Adrenal gland (tissue), 9 donors: ENCODE measurements at regions not wholly inside any gene's neighbourhood (a gene's known extent, or its start where the extent isn't known, plus 50 kb on each side); places are given as distances from the start of the nearest gene placed in this dataset.

Experiments
- DNase-seq, 7 donors: peaks; one replicate each; pipeline ENCODE4 v3.0.0-alpha.2; 2019 to 2020
- H3K27ac ChIP-seq, 5 donors: fragments of 200-600 bp; sonication (generic) in 4 of 5; 1 replicate in 3 of 5; 2 replicates in 2 of 5; pipeline versions ENCODE4 v1.5.1 to v1.8.0; 2016 to 2020; ENCODE audit warnings: mild to moderate bottlenecking in 1 of 5
- H3K27me3 ChIP-seq: fragments of 200-600 bp; 2 replicates; pipeline ENCODE4 v1.8.0; 2021
- H3K36me3 ChIP-seq, 2 donors: fragments of 200-600 bp; replicated peaks in 1 of 2; 1 replicate in 1 of 2; 2 replicates in 1 of 2; pipeline versions ENCODE4 v1.5.1 to v1.8.0; 2018 to 2022
- H3K4me1 ChIP-seq, 2 donors: fragments of 200-600 bp; replicated peaks in 1 of 2; 1 replicate in 1 of 2; 2 replicates in 1 of 2; pipeline versions ENCODE4 v1.5.1 to v1.8.0; 2018 to 2021
- H3K4me3 ChIP-seq, 4 donors: fragments of 200-600 bp; sonication (generic) in 3 of 4; one replicate each; pipeline ENCODE4 v1.5.1; 2016 to 2018
- H3K9me3 ChIP-seq, 3 donors: fragments of 200-600 bp; sonication (generic) in 1 of 3; replicated peaks in 1 of 3; 1 replicate in 2 of 3; 2 replicates in 1 of 3; pipeline versions ENCODE4 v1.5.1 to v1.8.0; 2016 to 2021
- POLR2A ChIP-seq, 2 donors: fragments of 450-650 bp; IDR thresholded peaks; one replicate each; pipeline ENCODE4 v1.6.1; 2017; ENCODE audit warnings: antibody characterized with exemption in 2 of 2, mild to moderate bottlenecking in 2 of 2, moderate library complexity in 1 of 2
- WGBS, 4 donors: extraction: QIAGEN DNeasy Blood & Tissue Kit in 2 of 4; methylation state at CpG; one replicate each; pipeline versions ENCODE4 v1.1.5 to v1.1.7; 2013 to 2017; 5-methylcytosine and 5-hydroxymethylcytosine counted together
- intact Hi-C, 2 donors: fragments of 100-400 bp; cut with DNase I; formaldehyde crosslinking; loops; one replicate each; pipeline versions ENCODE4 v1.14.1 to v1.15.0; 2022 to 2023
- TF ChIP-seq, protein P1 (sequence below), 6 experiments: fragments of 450-650 bp in 4 of 6; fragments of 200-600 bp in 2 of 6; sonication (generic) in 1 of 6; IDR thresholded peaks; 1 replicate in 5 of 6; 2 replicates in 1 of 6; pipeline versions ENCODE4 v1.5.1 to v1.8.0; 2016 to 2021; ENCODE audit warnings: antibody characterized with exemption in 6 of 6, mild to moderate bottlenecking in 2 of 6, moderate library complexity in 1 of 6
- donor health status: healthy with polysubstance abuse.
- donor health status: Bipolar disorder and iron deficiency.
- donor health status: DM: yes; HTN: yes; CAD: no.
- donor health status: DM: no; HTN: no; CAD: no.
- donor health status: DM: no; HTN: no; CAD: no.

DNA sequence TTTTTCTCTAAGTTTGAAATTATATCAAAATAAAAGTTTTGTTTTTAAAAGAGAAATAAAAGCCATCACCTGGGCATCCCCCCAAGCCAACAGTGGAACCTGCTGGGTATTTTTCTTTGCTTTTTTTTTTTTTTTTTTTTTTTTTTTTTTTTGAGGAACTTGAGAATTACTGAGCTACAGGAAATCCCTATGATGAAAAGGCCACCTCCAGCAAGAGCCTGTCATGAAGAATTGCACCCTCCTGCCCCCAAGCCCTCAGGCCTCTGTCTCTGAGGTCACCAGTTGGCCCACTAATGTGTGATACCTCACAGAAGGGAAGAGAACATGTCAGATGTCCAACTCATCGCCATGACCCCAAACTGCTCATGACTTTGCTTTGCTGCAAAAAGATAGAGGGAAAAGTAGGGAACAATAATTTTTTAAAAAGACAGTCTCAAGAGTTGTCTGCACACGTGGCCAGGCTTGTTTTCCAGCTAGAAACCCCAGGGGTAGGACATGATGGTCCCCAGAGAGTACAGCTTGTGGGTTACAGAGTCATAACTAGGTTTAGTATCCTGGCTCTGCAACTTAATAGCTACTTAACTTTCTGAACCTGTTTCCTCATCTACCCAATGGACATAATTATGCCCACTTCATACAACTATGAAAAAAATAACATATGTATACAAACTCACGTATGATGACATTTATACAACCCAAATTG, 124.3 kb upstream of the EGLN3 start:
- WGBS, 4 donors, result 49 to 54% (median 50%) methylated on average over 3 of the region's 3 CpGs
- no peak for DNase-seq
- no peak for TF ChIP-seq POLR2A (IDR thresholded peaks at IDR 0.05)
- TF ChIP-seq, protein P1, sequence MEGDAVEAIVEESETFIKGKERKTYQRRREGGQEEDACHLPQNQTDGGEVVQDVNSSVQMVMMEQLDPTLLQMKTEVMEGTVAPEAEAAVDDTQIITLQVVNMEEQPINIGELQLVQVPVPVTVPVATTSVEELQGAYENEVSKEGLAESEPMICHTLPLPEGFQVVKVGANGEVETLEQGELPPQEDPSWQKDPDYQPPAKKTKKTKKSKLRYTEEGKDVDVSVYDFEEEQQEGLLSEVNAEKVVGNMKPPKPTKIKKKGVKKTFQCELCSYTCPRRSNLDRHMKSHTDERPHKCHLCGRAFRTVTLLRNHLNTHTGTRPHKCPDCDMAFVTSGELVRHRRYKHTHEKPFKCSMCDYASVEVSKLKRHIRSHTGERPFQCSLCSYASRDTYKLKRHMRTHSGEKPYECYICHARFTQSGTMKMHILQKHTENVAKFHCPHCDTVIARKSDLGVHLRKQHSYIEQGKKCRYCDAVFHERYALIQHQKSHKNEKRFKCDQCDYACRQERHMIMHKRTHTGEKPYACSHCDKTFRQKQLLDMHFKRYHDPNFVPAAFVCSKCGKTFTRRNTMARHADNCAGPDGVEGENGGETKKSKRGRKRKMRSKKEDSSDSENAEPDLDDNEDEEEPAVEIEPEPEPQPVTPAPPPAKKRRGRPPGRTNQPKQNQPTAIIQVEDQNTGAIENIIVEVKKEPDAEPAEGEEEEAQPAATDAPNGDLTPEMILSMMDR (IDR thresholded peaks at IDR 0.05), result no peak
- Histone ChIP-seq H3K4me3 (no peak overlapping the region), H3K27ac (no peak overlapping the region), H3K9me3 (no peaks in the 10 kb centered on the region), H3K36me3 (no peaks in the 10 kb centered on the region), H3K27me3 (no peaks in the 10 kb centered on the region), H3K4me1 (no peaks in the 10 kb centered on the region)
- intact Hi-C loops, result no loop called here

DNA sequence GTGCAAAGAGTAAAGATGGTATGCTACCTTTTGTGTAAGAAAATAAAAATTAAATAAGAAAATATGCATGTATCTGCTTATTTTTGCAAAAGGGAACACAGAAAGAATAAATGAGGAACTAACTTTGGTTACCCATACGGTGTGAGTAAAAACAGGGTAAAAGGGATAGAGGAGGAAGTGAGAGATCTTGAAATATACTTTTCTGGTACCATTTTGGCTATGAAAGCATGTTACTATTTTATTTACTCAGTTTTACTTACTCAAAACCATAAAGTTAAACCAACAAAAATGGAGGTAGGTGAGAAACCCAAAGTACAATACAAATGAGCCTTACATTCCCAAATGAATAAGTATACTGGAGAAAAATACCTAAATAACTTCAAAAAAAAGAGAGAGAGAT, 122.0 kb upstream of the EGLN3 start:
- H3K4me1 ChIP-seq, result no peaks in the 10 kb centered on the region
- H3K27ac ChIP-seq, result no peak overlapping the region
- intact Hi-C loops, result no loop called here
- 73 to 83% (median 78%) methylated on average over 1 of the region's 1 CpG for WGBS, 4 donors
- H3K9me3 ChIP-seq, result no peaks in the 10 kb centered on the region
- no peaks in the 10 kb centered on the region for H3K27me3 ChIP-seq
- TF ChIP-seq POLR2A (IDR thresholded peaks at IDR 0.05), result no peak
- TF ChIP-seq, protein P1 (IDR thresholded peaks at IDR 0.05), result no peak
- no peak overlapping the region for H3K4me3 ChIP-seq
- no peaks in the 10 kb centered on the region for H3K36me3 ChIP-seq
- no peak for DNase-seq

DNA sequence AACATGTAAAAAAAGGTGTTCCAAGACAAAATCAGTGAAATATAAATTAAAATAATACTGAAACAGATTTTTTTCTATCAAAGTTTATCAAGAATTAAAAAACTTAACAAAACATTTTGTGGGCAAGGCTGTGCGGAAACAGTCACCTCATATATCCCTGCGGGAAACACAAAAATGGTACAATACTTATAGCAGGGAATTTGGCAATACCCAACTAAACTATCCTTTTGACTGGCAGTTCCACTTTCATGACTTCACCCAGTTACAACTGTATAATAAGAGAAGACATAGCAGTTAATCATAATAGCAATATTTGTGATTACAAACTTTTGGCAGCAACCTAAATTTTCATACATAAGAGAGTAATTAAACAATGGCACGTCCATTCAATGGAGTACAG, 121.5 kb upstream of the EGLN3 start:
- H3K9me3 ChIP-seq, result no peaks in the 10 kb centered on the region
- intact Hi-C loops, result no loop called here
- DNase-seq, result no peak
- H3K36me3 ChIP-seq, result no peaks in the 10 kb centered on the region
- no peak overlapping the region for H3K4me3 ChIP-seq
- TF ChIP-seq, protein P1 (IDR thresholded peaks at IDR 0.05), result no peak
- TF ChIP-seq POLR2A (IDR thresholded peaks at IDR 0.05), result no peak
- H3K27me3 ChIP-seq, result no peaks in the 10 kb centered on the region
- WGBS, 4 donors, result 72 to 97% (median 95%) methylated on average over 3 of the region's 3 CpGs
- H3K4me1 ChIP-seq, result no peaks in the 10 kb centered on the region
- no peak overlapping the region for H3K27ac ChIP-seq

DNA sequence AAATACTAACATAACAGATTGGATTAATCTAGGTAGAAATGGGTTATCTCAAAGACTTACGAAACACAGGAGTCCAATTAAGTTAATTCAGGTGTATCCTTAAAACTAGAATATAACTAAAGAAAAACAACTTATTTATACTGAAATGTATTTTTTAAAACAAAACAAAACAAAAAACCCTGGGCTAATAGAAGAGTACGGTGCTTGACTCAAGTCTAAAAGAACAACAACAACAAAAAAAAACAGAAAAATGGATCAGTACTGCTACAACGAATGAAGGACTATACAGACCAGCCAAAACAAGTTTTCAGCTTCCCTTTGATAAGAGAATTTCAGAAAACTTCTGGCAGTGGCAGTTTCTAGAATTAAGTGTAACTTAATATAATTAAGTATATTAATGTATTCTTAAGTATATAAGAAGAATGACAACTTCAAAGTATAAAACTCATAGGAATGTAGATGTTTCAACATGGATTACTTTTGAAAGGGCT, 120.1 kb upstream of the EGLN3 start:
- WGBS, 4 donors, result 63 to 86% (median 81%) methylated on average over 3 of the region's 3 CpGs
- no peak for TF ChIP-seq POLR2A (IDR thresholded peaks at IDR 0.05)
- TF ChIP-seq, protein P1 (IDR thresholded peaks at IDR 0.05), result no peak
- Histone ChIP-seq H3K27me3 (no peaks in the 10 kb centered on the region), H3K4me1 (no peaks in the 10 kb centered on the region), H3K4me3 (no peak overlapping the region), H3K36me3 (no peaks in the 10 kb centered on the region), H3K9me3 (no peaks in the 10 kb centered on the region), H3K27ac (no peak overlapping the region)
- intact Hi-C loops, result no loop called here
- DNase-seq, result no peak
